HCT116 (cell line): ENCODE measurements at regions not wholly inside any gene's neighbourhood (a gene's known extent, or its start where the extent isn't known, plus 50 kb on each side); places are given as distances from the start of the nearest gene placed in this dataset.

Experiments used
- ATAC-seq: fragments of 200-7000 bp; cut with Tn5 transposase; 2 replicates; pipeline ENCODE4 v1.9.1; 2020; ENCODE audit warnings: mild to moderate bottlenecking, moderate library complexity
- BruUV-seq: library from RNA; stranded (reverse); fragments of 400-500 nt; replicated peaks from 2 replicates; lab custom pipeline; 2021; lab: Mats Ljungman, UMichigan
- CTCF ChIA-PET: fragments of 300-600 bp; sonication (Branson Sonifier 250); formaldehyde crosslinking; loops from one replicate; lab custom pipeline; 2021; ENCODE audit warnings: antibody characterized with exemption; lab: Charles Lee
- POLR2A ChIA-PET: fragments of 300-600, 350-600 bp; sonication (Branson Sonifier 250); formaldehyde crosslinking; loops from one replicate; lab custom pipeline; 2021; ENCODE audit warnings: antibody characterized with exemption; lab: Charles Lee
- RAD21 ChIA-PET, 2 experiments: fragments of 300-600 bp; sonication (Branson Sonifier 250); formaldehyde crosslinking; loops; one replicate each; lab custom pipeline; 2023; ENCODE audit warnings: low total read pairs in 2 of 2; ENCODE audit not compliant: uncharacterized antibody in 2 of 2, unreplicated experiment in 2 of 2, low non-redundant PET in 1 of 2; lab: Charles Lee
- DNase-seq: peaks from one replicate; pipeline ENCODE4 v3.0.0-alpha.2; 2010; ENCODE audit warnings: low read depth, low spot score
- H2AFZ ChIP-seq: fragments of 200-600 bp; shearing (Covaris generic), sonication (generic); 2 replicates; pipeline ENCODE4 v1.6.1; 2017; ENCODE audit warnings: low read depth, mixed run types, mixed read lengths, antibody characterized with exemption, low read length; ENCODE audit not compliant: poor library complexity, severe bottlenecking
- H3K27ac ChIP-seq: 2 replicates; pipeline ENCODE4 v1.5.1; 2012; ENCODE audit warnings: low read depth, low read length
- H3K27me3 ChIP-seq: fragments of 200-600 bp; sonication (generic); 2 replicates; pipeline ENCODE4 v1.6.1; 2016; ENCODE audit warnings: mixed run types, low read length, mixed read lengths; ENCODE audit not compliant: insufficient read depth
- H3K36me3 ChIP-seq, 2 experiments: fragments of 200-500 bp in 1 of 2; fragments of 200-600 bp in 1 of 2; sonication (Bioruptor generic) in 1 of 2; sonication (generic) in 1 of 2; 2 replicates each; pipeline versions ENCODE4 v1.5.1 to v1.6.1; 2014 to 2016; ENCODE audit warnings: low read length in 2 of 2, inconsistent platforms in 1 of 2, mixed read lengths in 1 of 2, mixed run types in 1 of 2; ENCODE audit not compliant: insufficient read depth in 2 of 2, control insufficient read depth in 1 of 2
- H3K4me1 ChIP-seq, 2 experiments: fragments of 200-600 bp in 1 of 2; sonication (generic) in 1 of 2; 2 replicates each; pipeline versions ENCODE4 v1.5.1 to v1.6.1; 2012 to 2017; ENCODE audit warnings: low read length in 2 of 2, inconsistent platforms in 1 of 2, mild to moderate bottlenecking in 1 of 2, mixed read lengths in 1 of 2, mixed run types in 1 of 2, moderate library complexity in 1 of 2; ENCODE audit not compliant: insufficient read depth in 2 of 2, control insufficient read depth in 1 of 2
- H3K4me2 ChIP-seq: fragments of 200-600 bp; sonication (generic); 2 replicates; pipeline ENCODE4 v1.6.1; 2017; ENCODE audit warnings: mixed run types, low read length, mixed read lengths
- H3K4me3 ChIP-seq, 2 experiments: fragments of 200-600 bp in 1 of 2; sonication (generic) in 1 of 2; replicated peaks in 1 of 2; 2 replicates each; pipeline ENCODE4 v1.5.1; 2011 to 2016; ENCODE audit warnings: low read length in 2 of 2, control low read depth in 1 of 2, low read depth in 1 of 2, mild to moderate bottlenecking in 1 of 2, mixed read lengths in 1 of 2, mixed run types in 1 of 2
- H3K79me2 ChIP-seq: fragments of 200-600 bp; sonication (generic); 2 replicates; pipeline ENCODE4 v1.6.1; 2017; ENCODE audit warnings: mild to moderate bottlenecking, mixed run types, low read length, moderate library complexity, mixed read lengths; ENCODE audit not compliant: insufficient read depth
- H3K9ac ChIP-seq: fragments of 200-600 bp; sonication (generic); 2 replicates; pipeline ENCODE4 v1.6.1; 2016; ENCODE audit warnings: low read length, mixed read lengths
- H3K9me2 ChIP-seq: fragments of 200-600 bp; sonication (generic), shearing (Covaris generic); 2 replicates; pipeline ENCODE4 v1.6.1; 2017; ENCODE audit warnings: mixed run types, mild to moderate bottlenecking, moderate library complexity; ENCODE audit not compliant: insufficient read depth
- H3K9me3 ChIP-seq, 2 experiments: fragments of 200-500 bp in 1 of 2; fragments of 200-600 bp in 1 of 2; sonication (Bioruptor generic) in 1 of 2; sonication (generic) in 1 of 2; 2 replicates each; pipeline ENCODE4 v1.6.1; 2014 to 2017; ENCODE audit warnings: low read length in 2 of 2, mixed read lengths in 2 of 2, inconsistent platforms in 1 of 2, low read depth in 1 of 2, mild to moderate bottlenecking in 1 of 2, mixed run types in 1 of 2, moderate library complexity in 1 of 2; ENCODE audit not compliant: control insufficient read depth in 1 of 2, insufficient read depth in 1 of 2
- H4K20me1 ChIP-seq: fragments of 200-600 bp; sonication (generic), shearing (Covaris generic); 2 replicates; pipeline ENCODE4 v1.6.1; 2017; ENCODE audit warnings: mixed run types, mild to moderate bottlenecking, moderate library complexity; ENCODE audit not compliant: insufficient read depth
- CBX3 ChIP-seq: IDR thresholded peaks from 2 replicates; pipeline ENCODE4 v1.6.1; 2012; ENCODE audit warnings: low read depth
- CTCF ChIP-seq, 3 experiments: fragments of 200-600 bp in 1 of 3; sonication (generic) in 1 of 3; IDR thresholded peaks in 2 of 3; conservative IDR thresholded peaks in 1 of 3; 2 replicates each; pipeline ENCODE4 v1.5.1; 2012 to 2017; ENCODE audit warnings: low read depth in 2 of 3, low read length in 2 of 3, antibody characterized with exemption in 1 of 3, borderline replicate concordance in 1 of 3, control low read depth in 1 of 3, mild to moderate bottlenecking in 1 of 3, mixed read lengths in 1 of 3, mixed run types in 1 of 3, moderate library complexity in 1 of 3; ENCODE audit not compliant: insufficient read depth in 1 of 3
- EGR1 ChIP-seq: IDR thresholded peaks from 2 replicates; pipeline ENCODE4 v1.6.1; 2012; ENCODE audit warnings: low read depth
- EZH2 ChIP-seq: fragments of 200-600 bp; sonication (generic); IDR thresholded peaks from 2 replicates; pipeline ENCODE4 v1.6.1; 2017; ENCODE audit warnings: antibody characterized with exemption, mixed run types
- POLR2AphosphoS5 ChIP-seq: IDR thresholded peaks from 2 replicates; pipeline ENCODE4 v1.6.1; 2011; ENCODE audit warnings: mild to moderate bottlenecking, low read depth, low read length, moderate library complexity
- RAD21 ChIP-seq: IDR thresholded peaks from 2 replicates; pipeline ENCODE4 v1.6.1; 2012; ENCODE audit warnings: low read depth, mild to moderate bottlenecking
- SIN3A ChIP-seq: IDR thresholded peaks from 2 replicates; pipeline ENCODE4 v1.6.1; 2012; ENCODE audit warnings: low read depth
- SP1 ChIP-seq: IDR thresholded peaks from 2 replicates; pipeline ENCODE4 v1.6.1; 2012; ENCODE audit warnings: low read depth
- SRF ChIP-seq: IDR thresholded peaks from 2 replicates; pipeline ENCODE4 v1.6.1; 2012; ENCODE audit warnings: low read depth
- ZBTB33 ChIP-seq: IDR thresholded peaks from 2 replicates; pipeline ENCODE4 v1.6.1; 2011; ENCODE audit warnings: mild to moderate bottlenecking, low read length, moderate library complexity; ENCODE audit not compliant: insufficient replicate concordance; ENCODE audit errors: extremely low read depth
- ZFX ChIP-seq: fragments of 450-650 bp; IDR thresholded peaks from 2 replicates; pipeline ENCODE4 v1.6.1; 2017
- ZNF274 ChIP-seq: fragments of 200-500 bp; sonication (Bioruptor generic); IDR thresholded peaks from 2 replicates; pipeline ENCODE4 v1.6.1; 2014; ENCODE audit warnings: mild to moderate bottlenecking, low read depth, low read length, inconsistent platforms
- intact Hi-C: fragments of 100-400 bp; cut with micrococcal nuclease; formaldehyde crosslinking; loops from 2 replicates; pipeline ENCODE4 v1.10.0; 2022

GRCh38 chr7:159329818-159330378, 185.2 kb upstream of the VIPR2 start (continued):
- no peak for TF ChIP-seq SRF
- TF ChIP-seq EZH2: no peak
- no peak for TF ChIP-seq POLR2AphosphoS5
- no peak for TF ChIP-seq RAD21
- no peak for TF ChIP-seq EGR1
- no peak for TF ChIP-seq CTCF (IDR thresholded peaks at IDR 0.05 in 2 of 3, conservative IDR thresholded peaks at IDR 0.05 in 1 of 3; ENCODE audit: borderline replicate concordance in 1 of 3, insufficient read depth in 1 of 3, low read depth in 2 of 3, low read length in 2 of 3)
- TF ChIP-seq SP1: no peak
- no peak for TF ChIP-seq SIN3A
- TF ChIP-seq, all 23 proteins: peak for 0

GRCh38 chr7:159328096-159328495, 183.4 kb upstream of the VIPR2 start:
- Histone ChIP-seq H3K9ac (no peak overlapping the region), H4K20me1 (no peaks in the 10 kb centered on the region), H3K4me1 (no peaks in the 10 kb centered on the region), H3K36me3 (no peaks in the 10 kb centered on the region), H3K4me3 (no peak overlapping the region), H3K4me2 (no peak overlapping the region), H3K27me3 (no peaks in the 10 kb centered on the region), H2AFZ (no peak overlapping the region), H3K9me3 (peaks cover 8 to 12% of the 10 kb centered on the region in 2 experiments; a peak in 2 of 4 replicates), H3K27ac (no peak overlapping the region), H3K79me2 (no peaks in the 10 kb centered on the region), H3K9me2 (no peaks in the 10 kb centered on the region)
- peak; percentile 4 for DNase-seq
- ATAC-seq: no peak
- intact Hi-C loops: no loop called here
- no peak for TF ChIP-seq ZFX
- peak; percentile 75; the same call in 1 of the 2 replicates for TF ChIP-seq CBX3
- TF ChIP-seq ZBTB33: no peak
- no peak for TF ChIP-seq ZNF274
- no TSS peak for BruUV-seq
- ChIA-PET POLR2A (no interaction called here), CTCF (no interaction called here), RAD21 (no interaction called here)
